GM23338 (cell line): ENCODE measurements at regions not wholly inside any gene's neighbourhood (a gene's known extent, or its start where the extent isn't known, plus 50 kb on each side); places are given as distances from the start of the nearest gene placed in this dataset.

Experiments
- CREB1 ChIP-seq: fragments of 250-450 bp; sonication (Bioruptor Pico); IDR thresholded peaks from 2 replicates; pipeline ENCODE4 v1.5.0; 2020; ENCODE audit warnings: low read depth, mild to moderate bottlenecking, moderate library complexity
- CTCF ChIP-seq, 2 experiments: fragments of 200-600 bp in 1 of 2; sonication (generic) in 1 of 2; conservative IDR thresholded peaks; 2 replicates each; pipeline versions ENCODE4 v1.5.1 to v1.6.1; 2016 to 2017; ENCODE audit warnings: antibody characterized with exemption in 2 of 2, low read depth in 2 of 2, mild to moderate bottlenecking in 2 of 2, moderate library complexity in 1 of 2
- ETS1 ChIP-seq: IDR thresholded peaks from 2 replicates; pipeline ENCODE4 v1.6.1; 2016; ENCODE audit warnings: antibody characterized with exemption
- EZH2 ChIP-seq: fragments of 200-600 bp; sonication (generic); IDR thresholded peaks from one replicate; pipeline ENCODE4 v1.8.0; 2017; ENCODE audit warnings: antibody characterized with exemption, mild to moderate bottlenecking, low read depth; ENCODE audit not compliant: unreplicated experiment
- JUNB ChIP-seq: IDR thresholded peaks from one replicate; pipeline ENCODE4 v1.6.1; 2016; ENCODE audit warnings: antibody characterized with exemption; ENCODE audit not compliant: unreplicated experiment
- STAT1 ChIP-seq: IDR thresholded peaks from one replicate; pipeline ENCODE4 v1.6.1; 2016; ENCODE audit warnings: antibody characterized with exemption; ENCODE audit not compliant: unreplicated experiment

GRCh38 chr4:143771269-143771668 is 70.8 kb upstream of the FREM3 start:
- TF ChIP-seq CTCF (conservative IDR thresholded peaks at IDR 0.05; ENCODE audit: low read depth in 2 of 2) (no peak), ETS1 (no peak), JUNB (no peak), STAT1 (no peak), CREB1 (no peak), EZH2 (no peak)
